Small intestine (tissue), 7 donors: ENCODE measurements at regions not wholly inside any gene's neighbourhood (a gene's known extent, or its start where the extent isn't known, plus 50 kb on each side); places are given as distances from the start of the nearest gene placed in this dataset.

Experiments used
- DNase-seq, 2 donors: peaks; one replicate each; pipeline versions ENCODE4 v3.0.0 to v3.0.0-alpha.2; 2013
- FAIRE-seq: peaks from 2 replicates; lab custom pipeline; 2012; peaks lifted over from hg19 to GRCh38; lab: Jason Lieb, UNC
- H3K27ac ChIP-seq, 3 donors: one replicate each; pipeline ENCODE4 v1.5.1; 2013; ENCODE audit warnings: low read length in 2 of 3, mild to moderate bottlenecking in 2 of 3, control low read depth in 1 of 3, inconsistent platforms in 1 of 3, low read depth in 1 of 3, moderate library complexity in 1 of 3
- H3K27me3 ChIP-seq, 3 donors: one replicate each; pipeline ENCODE4 v1.6.1; 2013; ENCODE audit warnings: low read length in 3 of 3, inconsistent platforms in 1 of 3; ENCODE audit not compliant: control insufficient read depth in 3 of 3, insufficient read depth in 3 of 3
- H3K36me3 ChIP-seq, 3 donors: one replicate each; pipeline ENCODE4 v1.6.1; 2013; ENCODE audit warnings: low read length in 3 of 3, inconsistent platforms in 1 of 3, low read depth in 1 of 3, mild to moderate bottlenecking in 1 of 3, moderate library complexity in 1 of 3; ENCODE audit not compliant: control insufficient read depth in 3 of 3, insufficient read depth in 2 of 3
- H3K4me1 ChIP-seq, 3 donors: one replicate each; pipeline ENCODE4 v1.6.1; 2013; ENCODE audit warnings: low read length in 2 of 3, inconsistent platforms in 1 of 3, low read depth in 1 of 3, mild to moderate bottlenecking in 1 of 3, moderate library complexity in 1 of 3; ENCODE audit not compliant: control insufficient read depth in 3 of 3, insufficient read depth in 2 of 3
- H3K4me3 ChIP-seq, 3 donors: one replicate each; pipeline ENCODE4 v1.5.1; 2013; ENCODE audit warnings: low read length in 3 of 3, control low read depth in 1 of 3, inconsistent platforms in 1 of 3, low read depth in 1 of 3, mild to moderate bottlenecking in 1 of 3, moderate library complexity in 1 of 3
- H3K9me3 ChIP-seq, 2 donors: one replicate each; pipeline ENCODE4 v1.6.1; 2013; ENCODE audit warnings: low read depth in 1 of 2, low read length in 1 of 2; ENCODE audit not compliant: control insufficient read depth in 2 of 2, insufficient read depth in 1 of 2
- WGBS, 3 donors: extraction: QIAGEN DNeasy Blood & Tissue Kit; methylation state at CpG; one replicate each; pipeline ENCODE4 v1.1.7; 2013; 5-methylcytosine and 5-hydroxymethylcytosine counted together
- donor health status: healthy with polysubstance abuse.
- donor health status: control.
- donor health status: control.
- donor health status: Bipolar disorder and iron deficiency.
- donor health status: healthy.

- no peaks in the 10 kb centered on the region for H3K36me3 ChIP-seq
- no peaks in the 10 kb centered on the region for H3K27me3 ChIP-seq
- 59 to 66% (median 60%) methylated on average over 4 of the region's 4 CpGs for WGBS, 3 donors
- DNase-seq = no peak
- H3K4me1 ChIP-seq = no peaks in the 10 kb centered on the region
- no peak for FAIRE-seq
- H3K4me3 ChIP-seq = no peak overlapping the region
- H3K9me3 ChIP-seq = peaks cover 0 to 3% of the 10 kb centered on the region in 2 donors
- H3K27ac ChIP-seq = no peak overlapping the region
Measured at GRCh38 chr19:31961191-31961590, 384.2 kb upstream of the ZNF507 start.

DNA sequence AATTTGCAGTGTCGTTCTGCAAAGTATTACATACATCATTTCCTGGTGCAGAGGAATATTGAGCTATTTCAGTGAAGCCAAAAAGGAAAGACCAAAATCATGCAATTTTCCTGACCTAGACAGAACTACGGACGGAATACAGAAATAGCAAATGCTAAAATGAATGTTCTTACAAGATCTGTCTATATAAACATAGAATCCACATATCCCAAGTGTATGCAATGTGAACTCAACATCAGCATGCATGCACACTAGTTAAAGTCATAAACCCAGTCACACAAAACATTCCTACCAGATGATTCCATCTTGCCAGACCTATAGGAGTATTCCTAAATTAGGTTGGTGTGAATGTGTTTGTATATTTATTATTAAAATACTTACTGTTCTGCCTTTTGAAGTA is 383.7 kb upstream of the ZNF507 start:
- no peaks in the 10 kb centered on the region for H3K27me3 ChIP-seq
- H3K9me3 ChIP-seq = peaks cover 0 to 3% of the 10 kb centered on the region in 2 donors
- no peaks in the 10 kb centered on the region for H3K36me3 ChIP-seq
- no peak overlapping the region for H3K27ac ChIP-seq
- DNase-seq (no peak), FAIRE-seq (no peak)
- WGBS, 3 donors = 52 to 82% (median 70%) methylated on average over 3 of the region's 3 CpGs
- no peak overlapping the region for H3K4me3 ChIP-seq
- no peaks in the 10 kb centered on the region for H3K4me1 ChIP-seq

DNA sequence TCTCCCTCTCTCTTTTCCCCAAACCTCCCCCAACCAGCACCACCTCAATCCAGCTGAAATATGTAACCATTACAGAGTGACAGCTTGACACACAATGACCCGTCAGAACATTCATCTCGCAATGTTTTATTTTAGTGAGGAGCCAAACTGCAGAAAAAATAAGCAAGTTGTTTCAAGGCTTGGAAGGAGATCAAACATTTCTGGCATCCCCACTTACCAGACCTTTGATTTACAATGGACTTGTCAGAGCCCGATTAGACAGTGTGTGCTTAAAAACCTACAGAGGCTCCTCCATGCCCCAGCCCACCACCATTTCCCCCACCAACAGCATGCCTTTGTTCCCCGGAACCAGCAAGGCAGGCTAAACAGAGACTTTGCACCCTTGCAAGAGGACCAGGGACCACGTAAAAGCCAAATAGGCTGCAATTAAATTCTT is 382.8 kb upstream of the ZNF507 start:
- H3K27me3 ChIP-seq = no peaks in the 10 kb centered on the region
- no peak for DNase-seq
- no peaks in the 10 kb centered on the region for H3K4me1 ChIP-seq
- H3K36me3 ChIP-seq = no peaks in the 10 kb centered on the region
- WGBS, 3 donors = 10 to 23% (median 22%) methylated on average over 5 of the region's 5 CpGs
- H3K4me3 ChIP-seq = no peak overlapping the region
- no peak for FAIRE-seq
- H3K9me3 ChIP-seq = peaks cover 0 to 3% of the 10 kb centered on the region in 2 donors
- H3K27ac ChIP-seq = no peak overlapping the region

DNA sequence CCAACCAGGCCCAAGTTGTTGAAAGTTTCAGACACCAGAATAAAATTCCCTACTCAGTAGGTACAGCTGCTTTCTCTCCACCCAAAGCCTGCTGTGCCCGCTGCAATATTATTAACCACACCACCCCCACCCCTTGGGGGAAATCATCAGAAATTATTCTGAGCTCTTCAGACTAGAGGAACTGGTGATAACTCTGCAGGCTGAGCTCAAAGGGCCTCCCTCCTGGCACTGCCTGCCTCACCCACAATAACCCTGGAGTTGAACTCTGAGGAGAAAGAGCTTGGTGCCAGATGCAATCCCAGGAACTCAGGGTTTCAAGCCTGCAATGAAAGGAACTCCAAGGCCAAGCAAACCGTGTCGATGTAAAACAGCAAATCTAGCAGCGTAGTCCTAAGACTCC is 381.7 kb upstream of the ZNF507 start:
- H3K27ac ChIP-seq = no peak overlapping the region
- H3K4me1 ChIP-seq = no peaks in the 10 kb centered on the region
- H3K27me3 ChIP-seq = no peaks in the 10 kb centered on the region
- H3K36me3 ChIP-seq = no peaks in the 10 kb centered on the region
- DNase-seq (no peak), FAIRE-seq (no peak)
- WGBS, 3 donors = 40 to 76% (median 40%) methylated on average over 4 of the region's 4 CpGs
- H3K4me3 ChIP-seq = no peak overlapping the region
- H3K9me3 ChIP-seq = peaks cover 0 to 3% of the 10 kb centered on the region in 2 donors

GRCh38 chr19:31969016-31969415 is 376.4 kb upstream of the ZNF507 start:
- FAIRE-seq = no peak
- Histone ChIP-seq H3K9me3 (peaks cover 0 to 3% of the 10 kb centered on the region in 2 donors), H3K4me3 (no peak overlapping the region), H3K27ac (no peak overlapping the region), H3K27me3 (no peaks in the 10 kb centered on the region), H3K4me1 (no peaks in the 10 kb centered on the region), H3K36me3 (no peaks in the 10 kb centered on the region)
- no peak for DNase-seq
- WGBS, 3 donors = 63 to 80% (median 77%) methylated on average over 5 of the region's 5 CpGs

GRCh38 chr19:31970027-31970461 is 375.4 kb upstream of the ZNF507 start:
- H3K27ac ChIP-seq = no peak overlapping the region
- no peak overlapping the region for H3K4me3 ChIP-seq
- H3K9me3 ChIP-seq = no peaks in the 10 kb centered on the region
- no peaks in the 10 kb centered on the region for H3K36me3 ChIP-seq
- H3K27me3 ChIP-seq = no peaks in the 10 kb centered on the region
- DNase-seq (no peak), FAIRE-seq (no peak)
- no peaks in the 10 kb centered on the region for H3K4me1 ChIP-seq
- 58 to 70% (median 59%) methylated on average over 2 of the region's 2 CpGs for WGBS, 3 donors

DNA sequence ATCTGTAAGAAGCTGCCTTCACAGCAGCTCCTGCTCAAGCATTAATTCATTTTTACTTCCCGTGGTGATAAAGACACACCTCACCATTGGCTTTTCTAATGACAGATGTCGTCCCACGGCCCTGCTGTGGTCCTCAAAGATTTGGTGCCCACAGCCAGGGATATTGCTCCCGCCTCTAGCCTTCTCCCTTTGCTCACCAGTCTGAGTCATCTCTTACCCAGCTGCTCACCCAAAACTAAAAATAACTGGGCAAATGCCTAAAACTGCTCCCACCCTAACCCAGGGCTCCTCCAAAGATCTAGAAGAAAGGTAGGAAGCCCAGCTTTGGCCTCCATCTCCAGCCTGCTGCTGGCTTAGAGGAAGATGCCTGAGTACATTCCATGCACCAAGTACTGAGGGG is 371.1 kb upstream of the ZNF507 start:
- FAIRE-seq = no peak
- no peaks in the 10 kb centered on the region for H3K36me3 ChIP-seq
- no peaks in the 10 kb centered on the region for H3K4me1 ChIP-seq
- no peak overlapping the region for H3K4me3 ChIP-seq
- no peaks in the 10 kb centered on the region for H3K9me3 ChIP-seq
- WGBS, 3 donors = 73 to 97% (median 82%) methylated on average over 4 of the region's 4 CpGs
- DNase-seq = no peak
- H3K27ac ChIP-seq = no peak overlapping the region
- no peaks in the 10 kb centered on the region for H3K27me3 ChIP-seq

DNA sequence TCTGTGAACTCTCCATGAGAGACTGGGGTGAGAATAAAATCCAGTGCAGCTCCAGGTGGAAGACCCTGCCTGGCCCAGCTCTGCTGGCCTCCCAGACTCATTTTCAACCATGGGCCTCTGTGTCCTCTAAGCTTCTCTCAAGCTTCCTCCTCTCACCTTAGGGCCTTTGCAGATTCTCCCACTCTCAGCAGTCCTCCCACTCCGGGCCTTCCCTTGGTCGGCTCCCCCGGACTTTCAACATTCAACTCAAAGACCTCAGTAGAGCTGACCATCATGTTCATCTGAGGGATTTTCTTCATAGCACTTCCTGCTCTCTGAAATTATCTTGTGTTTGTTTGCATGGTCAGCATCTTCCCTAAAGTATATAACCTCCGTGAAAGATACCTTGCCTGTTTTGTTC is 370.5 kb upstream of the ZNF507 start:
- FAIRE-seq = no peak

GRCh38 chr19:31975461-31975860 is 369.9 kb upstream of the ZNF507 start:
- DNase-seq (no peak), FAIRE-seq (no peak)
- 86 to 91% (median 87%) methylated on average over 4 of the region's 4 CpGs for WGBS, 3 donors

More for the DNA sequence above, 370.5 kb upstream of the ZNF507 start:
- Histone ChIP-seq H3K36me3 (no peaks in the 10 kb centered on the region), H3K4me1 (no peaks in the 10 kb centered on the region), H3K4me3 (no peak overlapping the region), H3K9me3 (no peaks in the 10 kb centered on the region), H3K27ac (no peak overlapping the region), H3K27me3 (no peaks in the 10 kb centered on the region)
- no peak for DNase-seq
- 81 to 89% (median 87%) methylated on average over 4 of the region's 4 CpGs for WGBS, 3 donors

More at GRCh38 chr19:31975461-31975860, 369.9 kb upstream of the ZNF507 start:
- Histone ChIP-seq H3K36me3 (no peaks in the 10 kb centered on the region), H3K4me3 (no peak overlapping the region), H3K27ac (no peak overlapping the region), H3K27me3 (no peaks in the 10 kb centered on the region), H3K9me3 (no peaks in the 10 kb centered on the region), H3K4me1 (no peaks in the 10 kb centered on the region)
